Endothelial cell of umbilical vein (primary cell): ENCODE measurements at regions not wholly inside any gene's neighbourhood (a gene's known extent, or its start where the extent isn't known, plus 50 kb on each side); places are given as distances from the start of the nearest gene placed in this dataset.

Experiments used
- BruUV-seq: library from RNA; stranded (reverse); fragments of 400-500 nt; replicated peaks from 2 replicates; lab custom pipeline; 2021; lab: Mats Ljungman, UMichigan
- CTCF ChIA-PET: fragments of 300-600, 350-600 bp; sonication (Branson Sonifier 250); formaldehyde crosslinking; loops from one replicate; lab custom pipeline; 2021; ENCODE audit warnings: antibody characterized with exemption, inconsistent platforms; lab: Charles Lee
- POLR2A ChIA-PET: fragments of 300-600, 350-600 bp; sonication (Branson Sonifier 250); formaldehyde crosslinking; loops from one replicate; lab custom pipeline; 2021; ENCODE audit warnings: antibody characterized with exemption, inconsistent platforms; lab: Charles Lee
- DNase-seq: peaks from one replicate; pipeline ENCODE4 v3.0.0-alpha.2; 2011; ENCODE audit warnings: low read depth, low spot score
- FAIRE-seq: peaks from 2 replicates; lab custom pipeline; 2011; peaks lifted over from hg19 to GRCh38; lab: Jason Lieb, UNC
- H2AFZ ChIP-seq: 2 replicates; pipeline ENCODE4 v1.6.0; 2012; ENCODE audit warnings: low read depth, low read length, control low read depth, inconsistent platforms
- H3K27ac ChIP-seq: 2 replicates; pipeline ENCODE4 v1.5.1; 2011; ENCODE audit warnings: low read depth, mild to moderate bottlenecking, control low read depth, low read length, moderate library complexity; ENCODE audit not compliant: insufficient read depth
- H3K27me3 ChIP-seq, 2 experiments: 2 replicates each; pipeline versions ENCODE4 v1.6.0 to v1.6.1; 2011; ENCODE audit warnings: low read length in 2 of 2, mixed read lengths in 1 of 2; ENCODE audit not compliant: control insufficient read depth in 2 of 2, insufficient read depth in 2 of 2
- H3K36me3 ChIP-seq, 2 experiments: 2 replicates in 1 of 2; 3 replicates in 1 of 2; pipeline ENCODE4 v1.5.1; 2011; ENCODE audit warnings: low read length in 2 of 2, mild to moderate bottlenecking in 1 of 2, moderate library complexity in 1 of 2; ENCODE audit not compliant: control insufficient read depth in 2 of 2, insufficient read depth in 2 of 2; ENCODE audit errors: extremely low read depth in 1 of 2
- H3K4me1 ChIP-seq: 3 replicates; pipeline ENCODE4 v1.5.1; 2011; ENCODE audit warnings: mild to moderate bottlenecking, low read length; ENCODE audit not compliant: control insufficient read depth, insufficient read depth; ENCODE audit errors: extremely low read depth
- H3K4me2 ChIP-seq: 2 replicates; pipeline ENCODE4 v1.6.1; 2011; ENCODE audit warnings: low read length, control low read depth, mixed read lengths; ENCODE audit not compliant: insufficient read depth
- H3K4me3 ChIP-seq, 3 experiments: fragments of 200-600 bp in 1 of 3; sonication (generic), shearing (Covaris generic) in 1 of 3; replicated peaks in 1 of 3; 2 replicates each; pipeline ENCODE4 v1.5.1; 2011 to 2016; ENCODE audit warnings: control low read depth in 3 of 3, low read length in 3 of 3, mild to moderate bottlenecking in 2 of 3, inconsistent platforms in 1 of 3, low read depth in 1 of 3, moderate library complexity in 1 of 3; ENCODE audit not compliant: insufficient read depth in 1 of 3
- H3K79me2 ChIP-seq: 2 replicates; pipeline ENCODE4 v1.6.0; 2012; ENCODE audit warnings: low read length, inconsistent platforms; ENCODE audit not compliant: control insufficient read depth, insufficient read depth
- H3K9ac ChIP-seq: replicated peaks from 2 replicates; pipeline ENCODE3; 2011; ENCODE audit warnings: low read length, control low read depth; ENCODE audit not compliant: insufficient read depth; ENCODE audit errors: extremely low read depth
- H3K9me1 ChIP-seq: replicated peaks from 3 replicates; pipeline ENCODE4 v1.6.0; 2011; ENCODE audit warnings: mild to moderate bottlenecking, low read length; ENCODE audit not compliant: control insufficient read depth, insufficient read depth; ENCODE audit errors: extremely low read depth
- H3K9me3 ChIP-seq: replicated peaks from 2 replicates; pipeline ENCODE4 v1.5.1; 2012; ENCODE audit warnings: low read length, inconsistent platforms; ENCODE audit not compliant: control insufficient read depth, insufficient read depth
- H4K20me1 ChIP-seq: replicated peaks from 2 replicates; pipeline ENCODE3; 2011; ENCODE audit warnings: mild to moderate bottlenecking, low read length; ENCODE audit not compliant: control insufficient read depth, insufficient read depth; ENCODE audit errors: extremely low read depth
- EZH2 ChIP-seq: IDR thresholded peaks from 2 replicates; pipeline ENCODE4 v1.6.1; 2012; ENCODE audit warnings: borderline replicate concordance, low read depth, mild to moderate bottlenecking, moderate library complexity, low read length, inconsistent platforms; ENCODE audit not compliant: severe bottlenecking
- FOS ChIP-seq: IDR thresholded peaks from 2 replicates; pipeline ENCODE4 v1.6.1; 2011; ENCODE audit warnings: mild to moderate bottlenecking, low read length, moderate library complexity, borderline replicate concordance; ENCODE audit not compliant: insufficient read depth
- GATA2 ChIP-seq: IDR thresholded peaks from 2 replicates; pipeline ENCODE4 v1.7.0; 2011; ENCODE audit warnings: low read depth, mild to moderate bottlenecking, moderate library complexity, mixed read lengths, low read length; ENCODE audit not compliant: insufficient read length, insufficient read depth
- JUN ChIP-seq: IDR thresholded peaks from 2 replicates; pipeline ENCODE4 v1.6.1; 2011; ENCODE audit warnings: borderline replicate concordance, low read depth; ENCODE audit not compliant: insufficient read length, insufficient read depth
- MYC ChIP-seq: IDR thresholded peaks from one replicate; pipeline ENCODE4 v1.6.1; 2011; ENCODE audit warnings: mild to moderate bottlenecking, low read depth, low read length
- POLR2A ChIP-seq: IDR thresholded peaks from 2 replicates; pipeline ENCODE4 v1.6.1; 2012; ENCODE audit warnings: low read depth, mild to moderate bottlenecking, control low read depth, low read length
- POLR2AphosphoS5 ChIP-seq: IDR thresholded peaks from 2 replicates; pipeline ENCODE4 v1.6.1; 2012; ENCODE audit warnings: low read depth, mild to moderate bottlenecking, control low read depth, low read length, moderate library complexity; ENCODE audit not compliant: insufficient read depth
- dilution Hi-C: fragments of 300-500 bp; cut with MboI; formaldehyde crosslinking; loops from one replicate; pipeline ENCODE4 v1.15.0; 2019; ENCODE audit warnings: low sequenced_read_pairs; ENCODE audit not compliant: extremely low pct_ligation_motif_present
- intact Hi-C: fragments of 100-400 bp; cut with micrococcal nuclease; formaldehyde crosslinking; loops from one replicate; pipeline ENCODE4 v1.10.0; 2022
- TF ChIP-seq, protein P1 (sequence below), 2 donors: IDR thresholded peaks; 1 replicate in 1 of 2; 2 replicates in 1 of 2; pipeline ENCODE4 v1.5.1; 2011; ENCODE audit warnings: low read length in 2 of 2, mild to moderate bottlenecking in 2 of 2, moderate library complexity in 2 of 2, control low read depth in 1 of 2, inconsistent platforms in 1 of 2, low read depth in 1 of 2; ENCODE audit not compliant: insufficient read depth in 1 of 2; ENCODE audit errors: extremely low read depth in 1 of 2
- TF ChIP-seq, protein P2 (sequence below): IDR thresholded peaks from 2 replicates; pipeline ENCODE4 v1.6.1; 2011; ENCODE audit not compliant: insufficient read depth, insufficient read length

DNA sequence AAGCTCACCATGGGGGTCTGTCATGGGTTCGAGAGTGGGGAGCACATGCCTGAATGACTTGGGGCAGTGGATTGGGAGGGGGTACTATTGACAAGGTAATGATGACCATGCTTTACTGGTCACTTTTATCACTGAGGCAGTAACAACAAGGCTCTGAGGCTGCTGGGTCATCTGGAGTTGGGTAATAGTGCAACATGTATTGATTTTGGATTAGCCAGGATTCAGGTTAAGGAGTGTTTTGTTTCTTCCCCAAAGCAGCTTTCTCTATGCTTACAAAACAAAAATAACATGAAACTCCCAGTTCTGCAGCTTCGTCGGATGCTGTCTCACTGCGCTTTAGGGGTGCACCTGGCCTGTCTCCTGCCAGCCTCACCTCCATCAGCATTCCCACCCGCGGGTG, 155.3 kb downstream of the GADD45G start:
- BruUV-seq, result no TSS peak

More for the DNA sequence above, 155.3 kb downstream of the GADD45G start:
- no peaks in the 10 kb centered on the region for H3K36me3 ChIP-seq
- H3K9ac ChIP-seq, result no peak overlapping the region
- dilution Hi-C loops (no loop called here), intact Hi-C loops (no loop called here)
- TF ChIP-seq JUN (no peak), FOS (no peak), MYC (no peak), GATA2 (no peak), EZH2 (no peak), POLR2A (no peak), POLR2AphosphoS5 (no peak)
- TF ChIP-seq, protein P1, sequence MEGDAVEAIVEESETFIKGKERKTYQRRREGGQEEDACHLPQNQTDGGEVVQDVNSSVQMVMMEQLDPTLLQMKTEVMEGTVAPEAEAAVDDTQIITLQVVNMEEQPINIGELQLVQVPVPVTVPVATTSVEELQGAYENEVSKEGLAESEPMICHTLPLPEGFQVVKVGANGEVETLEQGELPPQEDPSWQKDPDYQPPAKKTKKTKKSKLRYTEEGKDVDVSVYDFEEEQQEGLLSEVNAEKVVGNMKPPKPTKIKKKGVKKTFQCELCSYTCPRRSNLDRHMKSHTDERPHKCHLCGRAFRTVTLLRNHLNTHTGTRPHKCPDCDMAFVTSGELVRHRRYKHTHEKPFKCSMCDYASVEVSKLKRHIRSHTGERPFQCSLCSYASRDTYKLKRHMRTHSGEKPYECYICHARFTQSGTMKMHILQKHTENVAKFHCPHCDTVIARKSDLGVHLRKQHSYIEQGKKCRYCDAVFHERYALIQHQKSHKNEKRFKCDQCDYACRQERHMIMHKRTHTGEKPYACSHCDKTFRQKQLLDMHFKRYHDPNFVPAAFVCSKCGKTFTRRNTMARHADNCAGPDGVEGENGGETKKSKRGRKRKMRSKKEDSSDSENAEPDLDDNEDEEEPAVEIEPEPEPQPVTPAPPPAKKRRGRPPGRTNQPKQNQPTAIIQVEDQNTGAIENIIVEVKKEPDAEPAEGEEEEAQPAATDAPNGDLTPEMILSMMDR (IDR thresholded peaks at IDR 0.05; ENCODE audit: extremely low read depth in 1 of 2, insufficient read depth in 1 of 2, low read depth in 1 of 2, low read length in 2 of 2), result no peak
- TF ChIP-seq, protein P2, sequence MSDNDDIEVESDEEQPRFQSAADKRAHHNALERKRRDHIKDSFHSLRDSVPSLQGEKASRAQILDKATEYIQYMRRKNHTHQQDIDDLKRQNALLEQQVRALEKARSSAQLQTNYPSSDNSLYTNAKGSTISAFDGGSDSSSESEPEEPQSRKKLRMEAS, result no peak
- no peak overlapping the region for H3K4me2 ChIP-seq
- no peaks in the 10 kb centered on the region for H3K79me2 ChIP-seq
- no peak for FAIRE-seq
- no peaks in the 10 kb centered on the region for H4K20me1 ChIP-seq
- no peak overlapping the region for H2AFZ ChIP-seq
- no peaks in the 10 kb centered on the region for H3K27me3 ChIP-seq
- no peaks in the 10 kb centered on the region for H3K9me1 ChIP-seq
- H3K9me3 ChIP-seq, result no peaks in the 10 kb centered on the region
- ChIA-PET CTCF (no interaction called here), POLR2A (no interaction called here)
- H3K27ac ChIP-seq, result no peak overlapping the region
- no peaks in the 10 kb centered on the region for H3K4me1 ChIP-seq
- H3K4me3 ChIP-seq, result no peak overlapping the region
- DNase-seq, result no peak
